Heart left ventricle (tissue), 16 donors: ENCODE measurements at regions not wholly inside any gene's neighbourhood (a gene's known extent, or its start where the extent isn't known, plus 50 kb on each side); places are given as distances from the start of the nearest gene placed in this dataset.

ENCODE experiments used
- ATAC-seq, 4 donors: fragments of 200-7000 bp; cut with Tn5 transposase; one replicate each; pipeline ENCODE4 v1.9.1; 2020 to 2022; ENCODE audit warnings: moderate library complexity in 4 of 4, mild to moderate bottlenecking in 3 of 4, moderate number of reproducible peaks in 1 of 4
- DNase-seq, 5 donors: peaks; one replicate each; pipeline ENCODE4 v3.0.0-alpha.2; 2020
- H3K27ac ChIP-seq, 12 donors: fragments of 200-600 bp; sonication (generic) in 4 of 12; one replicate each; pipeline versions ENCODE4 v1.5.0 to v1.8.0; 2016 to 2022; ENCODE audit warnings: mild to moderate bottlenecking in 2 of 12
- H3K27me3 ChIP-seq, 9 donors: fragments of 200-600 bp; sonication (generic) in 2 of 9; one replicate each; pipeline versions ENCODE4 v1.5.1 to v1.8.0; 2016 to 2022; ENCODE audit warnings: mild to moderate bottlenecking in 3 of 9
- H3K36me3 ChIP-seq, 9 donors: fragments of 200-600 bp; sonication (generic) in 2 of 9; one replicate each; pipeline versions ENCODE4 v1.5.0 to v1.8.0; 2018 to 2022; ENCODE audit warnings: mild to moderate bottlenecking in 2 of 9
- H3K4me1 ChIP-seq, 12 donors: fragments of 200-600 bp; sonication (generic) in 4 of 12; one replicate each; pipeline versions ENCODE4 v1.5.0 to v1.8.0; 2016 to 2022; ENCODE audit warnings: mild to moderate bottlenecking in 3 of 12
- H3K4me3 ChIP-seq, 12 donors: fragments of 200-600 bp; sonication (generic) in 4 of 12; one replicate each; pipeline versions ENCODE4 v1.5.0 to v1.8.0; 2017 to 2022; ENCODE audit warnings: mild to moderate bottlenecking in 9 of 12, moderate library complexity in 4 of 12
- H3K9me3 ChIP-seq, 12 donors: fragments of 200-600 bp; sonication (generic) in 4 of 12; one replicate each; pipeline versions ENCODE4 v1.5.0 to v1.8.0; 2016 to 2022; ENCODE audit warnings: mild to moderate bottlenecking in 1 of 12
- CTCF ChIP-seq, 12 donors: fragments of 200-600 bp; sonication (generic) in 4 of 12; IDR thresholded peaks; one replicate each; pipeline versions ENCODE4 v1.5.0 to v1.8.0; 2018 to 2022; ENCODE audit warnings: antibody characterized with exemption in 12 of 12, mild to moderate bottlenecking in 5 of 12
- POLR2A ChIP-seq, 2 donors: fragments of 450-650 bp; IDR thresholded peaks; one replicate each; pipeline ENCODE4 v1.6.1; 2017; ENCODE audit warnings: antibody characterized with exemption in 2 of 2, mild to moderate bottlenecking in 2 of 2, moderate library complexity in 2 of 2
- WGBS, 4 donors: extraction: QIAGEN DNeasy Blood & Tissue Kit in 2 of 4; methylation state at CpG; one replicate each; pipeline versions ENCODE4 v1.1.5 to v1.1.7; 2013 to 2018; 5-methylcytosine and 5-hydroxymethylcytosine counted together
- intact Hi-C, 10 donors: fragments of 100-400 bp; cut with DNase I; formaldehyde crosslinking; loops; one replicate each; pipeline versions ENCODE4 v1.11.1 to v1.14.2; 2022
- donor health status: ischemic (EF 13 %, LVEDD 7.1; RV severe dilation, severe dysfunction).
- donor health status: healthy with polysubstance abuse.
- donor health status: DM: no; HTN: yes; CAD: no.
- donor health status: DM: no; HTN: no; CAD: no.
- donor health status: ischemic (EF 25% LVEDD 6.9; RV normal size, moderate dysfunction).
- donor health status: ischemic (EF 25% LVEDD 5.7; RV mildly dilated, moderate dysfunction).
- donor health status: healthy.
- donor health status: DM: yes; HTN: yes; CAD: no.
- donor health status: ischemic (EF 35%, LVEDD 5.7; RV mildly dilated, moderate dysfunction).
- donor health status: nonischemic (EF 11% LVEDD 7.7; RV severe dilation, severe dysfunction).
- donor health status: DM: yes; HTN: yes; CAD: no.
- donor health status: PGD.
- donor health status: ischemic (EF 29% LVEDD 5.4; RV normal size, mild dysfunction).
- donor health status: nonischemic (EF 23%, LVEDD 6.1; RV moderate dilation, normal function).

- Histone ChIP-seq H3K4me1 (peaks cover 0 to 25% (median 0%) of the 10 kb centered on the region in 12 donors), H3K27me3 (no peaks in the 10 kb centered on the region), H3K36me3 (no peaks in the 10 kb centered on the region), H3K9me3 (peaks cover 0 to 7% (median 0%) of the 10 kb centered on the region in 12 donors), H3K27ac (peak overlapping the region in 3 of 12 donors; percentile 1 to 28 (median 10)), H3K4me3 (no peak overlapping the region)
- intact Hi-C loops: no loop called here
- ATAC-seq (no peak), DNase-seq (no peak)
- no peak for TF ChIP-seq CTCF (IDR thresholded peaks at IDR 0.05)
- no peak for TF ChIP-seq POLR2A (IDR thresholded peaks at IDR 0.05)
Measured at GRCh38 chr1:168477792-168478191, 66.0 kb downstream of the XCL2 start.

DNA sequence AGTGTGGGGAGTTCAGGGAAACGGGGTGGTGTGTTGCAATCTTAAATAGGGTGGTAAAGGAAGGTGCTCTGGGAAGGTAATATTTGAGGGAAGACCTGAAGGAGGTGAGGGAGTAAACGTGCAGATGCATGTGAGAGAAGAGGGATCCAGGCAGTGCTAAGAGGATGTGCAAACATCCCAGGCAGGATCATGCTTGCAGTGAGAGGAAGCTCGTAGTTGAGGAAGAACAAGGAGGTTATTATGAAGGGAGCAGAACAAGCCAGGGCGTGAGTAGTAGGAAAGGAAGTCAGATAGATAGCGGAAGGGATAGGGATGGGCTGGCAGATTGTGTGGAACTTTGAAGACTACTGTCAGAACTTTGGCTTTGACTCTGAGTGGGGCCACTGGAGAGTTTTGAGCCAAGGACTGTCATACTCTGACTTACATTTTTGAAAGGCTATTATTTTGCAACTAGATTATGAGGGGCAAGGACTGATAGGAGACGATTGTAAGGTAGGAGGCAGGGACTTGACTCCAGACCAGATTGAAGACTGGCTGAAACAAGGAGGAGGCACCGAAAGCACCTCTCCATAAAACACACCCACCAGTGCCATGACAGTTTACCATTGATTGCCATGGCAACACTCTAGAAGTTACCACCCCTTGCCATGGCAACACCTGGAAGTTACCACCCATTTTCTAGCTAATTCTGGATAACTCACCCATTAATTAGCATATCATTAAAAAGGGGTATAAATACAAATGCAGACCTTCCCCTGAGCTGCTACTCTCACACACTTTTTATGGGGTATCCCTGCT lies 67.0 kb downstream of the XCL2 start:
- ATAC-seq (peak; percentile 42 to 83 (median 72)), DNase-seq (no peak)
- Histone ChIP-seq H3K36me3 (no peaks in the 10 kb centered on the region), H3K4me1 (peaks cover 0 to 23% (median 0%) of the 10 kb centered on the region in 12 donors), H3K27ac (peak overlapping the region in 2 of 12 donors; percentile 17 to 40), H3K4me3 (no peak overlapping the region), H3K9me3 (peaks cover 0 to 7% (median 0%) of the 10 kb centered on the region in 12 donors), H3K27me3 (no peaks in the 10 kb centered on the region)
- 51 to 61% (median 52%) methylated on average over 7 of the region's 7 CpGs for WGBS, 4 donors
- intact Hi-C loops: no loop called here
- TF ChIP-seq POLR2A (IDR thresholded peaks at IDR 0.05): no peak
- no peak for TF ChIP-seq CTCF (IDR thresholded peaks at IDR 0.05)

DNA sequence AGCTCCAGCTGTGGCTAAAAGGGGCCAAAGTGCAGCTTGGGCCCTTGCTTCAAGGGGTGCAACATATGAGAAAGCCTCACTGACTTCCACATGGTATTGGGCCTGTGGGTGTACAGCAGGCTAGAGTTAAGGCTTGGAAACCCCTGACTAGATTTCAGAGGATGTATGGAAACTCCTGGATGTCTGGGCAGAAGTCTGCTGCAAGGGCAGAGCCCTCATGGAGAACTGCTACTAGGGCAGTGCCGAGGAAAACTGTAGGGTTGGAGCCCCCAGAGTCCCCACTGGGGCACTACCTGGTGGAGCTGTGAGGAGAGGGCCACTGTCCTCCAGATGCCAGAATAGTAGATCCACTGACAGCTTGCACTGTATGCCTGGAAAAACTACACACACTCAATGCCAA lies 69.5 kb downstream of the XCL2 start:
- Histone ChIP-seq H3K4me3 (no peak overlapping the region), H3K36me3 (no peaks in the 10 kb centered on the region), H3K9me3 (peaks cover 0 to 7% (median 0%) of the 10 kb centered on the region in 12 donors), H3K27me3 (no peaks in the 10 kb centered on the region), H3K4me1 (peaks cover 0 to 44% (median 5%) of the 10 kb centered on the region in 12 donors), H3K27ac (no peak overlapping the region)
- DNase-seq (no peak), ATAC-seq (no peak)
- WGBS, 4 donors: 98 to 100% (median 99%) methylated on average over 1 of the region's 1 CpG
- intact Hi-C loops: no loop called here
- TF ChIP-seq POLR2A (IDR thresholded peaks at IDR 0.05) (no peak), CTCF (IDR thresholded peaks at IDR 0.05) (no peak)

DNA sequence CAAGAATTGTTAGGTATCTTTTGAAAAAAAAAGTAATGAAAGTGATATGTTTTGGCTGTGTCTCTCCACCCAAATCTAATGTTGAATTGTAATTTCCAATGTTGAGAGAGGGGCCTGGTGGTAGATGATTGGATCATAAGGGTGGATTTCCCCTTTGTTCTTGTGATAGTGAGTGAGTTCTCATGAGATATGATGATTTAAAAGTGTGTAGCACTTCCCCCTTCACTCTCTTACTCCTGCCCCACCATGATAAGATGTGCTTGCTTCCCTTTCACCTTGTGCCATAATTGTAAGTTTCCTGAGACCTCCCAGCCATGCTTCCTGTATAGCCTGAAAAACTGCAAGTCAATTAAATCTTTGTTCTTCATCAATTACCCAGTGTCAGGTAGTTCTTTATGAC lies 70.7 kb downstream of the XCL2 start:
- Histone ChIP-seq H3K36me3 (no peaks in the 10 kb centered on the region), H3K4me1 (peaks cover 0 to 52% (median 11%) of the 10 kb centered on the region in 12 donors), H3K4me3 (no peak overlapping the region), H3K9me3 (peaks cover 0 to 7% (median 0%) of the 10 kb centered on the region in 12 donors), H3K27ac (no peak overlapping the region), H3K27me3 (no peaks in the 10 kb centered on the region)
- intact Hi-C loops: no loop called here
- no peak for TF ChIP-seq POLR2A (IDR thresholded peaks at IDR 0.05)
- TF ChIP-seq CTCF (IDR thresholded peaks at IDR 0.05): no peak
- DNase-seq (no peak), ATAC-seq (no peak)
